HG02840 (cell line): ENCODE measurements at regions not wholly inside any gene's neighbourhood (a gene's known extent, or its start where the extent isn't known, plus 50 kb on each side); places are given as distances from the start of the nearest gene placed in this dataset.
"Not testable (repeated sequence)": the region's sequence is repeated elsewhere in the genome, so short reads cannot be mapped to it uniquely, and the experiment has no call there.

Experiments used
- ATAC-seq: cut with Tn5 transposase; IDR thresholded peaks from one replicate; pipeline ENCODE4 v1.9.1; 2021; ENCODE audit warnings: mild to moderate bottlenecking, moderate library complexity, moderate number of reproducible peaks; ENCODE audit not compliant: unreplicated experiment, low FRiP score

DNA sequence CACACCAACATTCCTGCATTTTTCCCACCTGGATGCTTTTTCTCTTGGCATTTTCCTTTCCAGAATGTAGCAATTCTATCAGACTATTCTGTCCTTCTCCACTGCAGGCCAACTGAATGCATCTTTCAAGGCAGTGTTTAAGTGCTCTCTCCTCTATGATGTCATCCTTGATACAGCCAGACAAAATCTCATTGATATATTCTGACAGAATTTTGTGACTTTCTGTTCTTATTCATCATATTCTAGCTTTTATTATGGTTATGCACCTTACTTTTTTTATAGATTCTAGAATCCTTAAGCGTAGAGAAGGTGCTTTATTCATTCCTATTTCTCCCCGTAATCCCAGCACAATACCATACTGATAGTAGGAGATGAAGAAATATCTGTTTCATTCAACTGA is 355.5 kb upstream of the CCNH start:
- ATAC-seq, result no peak

DNA sequence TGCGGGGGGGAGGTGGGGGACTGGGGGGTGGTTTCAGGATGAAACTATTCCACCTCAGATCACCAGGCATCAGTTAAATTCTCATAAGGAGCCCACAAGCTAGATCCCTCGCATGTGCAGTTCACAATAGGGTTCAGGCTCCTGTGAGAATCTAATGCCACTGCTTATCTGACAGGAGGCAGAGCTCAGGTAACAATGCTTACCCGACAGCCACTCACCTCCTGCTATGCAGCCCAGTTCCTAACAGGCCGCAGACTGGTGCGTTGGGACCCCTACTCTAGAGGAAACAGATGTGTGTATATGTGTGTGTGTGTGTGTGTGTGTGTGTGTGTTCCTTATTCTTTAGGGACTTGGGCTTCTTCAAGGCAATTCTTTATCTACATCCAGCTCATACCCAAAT is 352.3 kb upstream of the CCNH start:
- ATAC-seq, result no peak

DNA sequence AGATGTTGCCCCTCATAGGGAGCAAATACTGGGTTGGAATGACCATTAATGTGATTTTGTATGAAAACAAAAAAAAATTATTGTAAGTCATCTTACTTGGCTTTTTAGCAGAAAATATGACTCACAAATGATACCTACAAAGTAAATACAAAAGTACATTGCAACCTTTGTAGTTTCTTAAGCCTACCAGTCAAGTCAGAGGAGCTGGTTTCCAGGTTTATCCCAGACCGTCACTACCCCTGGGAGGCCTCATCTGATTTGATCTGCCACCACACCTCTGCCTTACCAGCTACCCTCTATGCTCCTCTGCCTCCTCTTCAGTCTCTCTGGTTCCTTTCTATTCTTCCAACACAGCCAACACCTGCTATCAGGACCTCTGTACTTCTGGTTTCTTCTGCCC is 349.9 kb upstream of the CCNH start:
- ATAC-seq, result no peak

DNA sequence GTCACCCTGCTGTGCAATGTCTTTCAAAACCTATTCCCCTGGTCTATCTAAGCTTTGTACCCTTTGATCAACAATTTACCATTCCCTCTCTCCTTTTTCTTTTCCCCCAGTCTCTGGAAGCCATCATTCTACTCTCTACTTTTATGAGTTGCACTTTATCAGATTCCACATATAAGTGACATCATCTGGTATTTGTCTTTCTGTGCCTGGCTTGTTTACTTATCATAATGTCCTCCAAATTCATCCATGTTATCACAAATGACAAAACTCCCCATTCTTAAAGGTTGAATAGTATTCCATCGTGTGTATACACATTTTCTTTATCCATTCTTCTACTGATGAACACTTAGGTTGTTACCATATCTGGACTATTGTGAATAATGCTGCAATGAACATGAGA is 344.2 kb upstream of the CCNH start:
- no peak for ATAC-seq

DNA sequence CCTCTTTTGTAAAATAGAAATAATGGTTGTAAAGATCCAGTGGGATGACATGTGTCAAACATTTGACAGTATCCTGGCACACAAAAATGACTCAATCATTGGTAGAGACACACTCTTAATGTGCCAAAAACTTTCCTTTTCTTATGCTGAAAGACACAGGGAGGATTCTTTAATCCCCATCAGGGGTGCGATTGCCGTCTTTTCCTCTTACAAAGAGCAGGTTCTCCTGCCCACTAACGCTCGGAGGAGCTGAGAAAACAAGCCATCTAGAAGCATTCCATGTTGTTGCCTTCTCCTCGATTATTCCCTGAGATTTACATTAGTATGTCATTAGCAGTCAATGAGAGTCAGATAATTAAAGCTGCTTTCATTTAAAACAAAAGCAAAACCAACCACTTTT is 342.6 kb upstream of the CCNH start:
- ATAC-seq, result no peak

DNA sequence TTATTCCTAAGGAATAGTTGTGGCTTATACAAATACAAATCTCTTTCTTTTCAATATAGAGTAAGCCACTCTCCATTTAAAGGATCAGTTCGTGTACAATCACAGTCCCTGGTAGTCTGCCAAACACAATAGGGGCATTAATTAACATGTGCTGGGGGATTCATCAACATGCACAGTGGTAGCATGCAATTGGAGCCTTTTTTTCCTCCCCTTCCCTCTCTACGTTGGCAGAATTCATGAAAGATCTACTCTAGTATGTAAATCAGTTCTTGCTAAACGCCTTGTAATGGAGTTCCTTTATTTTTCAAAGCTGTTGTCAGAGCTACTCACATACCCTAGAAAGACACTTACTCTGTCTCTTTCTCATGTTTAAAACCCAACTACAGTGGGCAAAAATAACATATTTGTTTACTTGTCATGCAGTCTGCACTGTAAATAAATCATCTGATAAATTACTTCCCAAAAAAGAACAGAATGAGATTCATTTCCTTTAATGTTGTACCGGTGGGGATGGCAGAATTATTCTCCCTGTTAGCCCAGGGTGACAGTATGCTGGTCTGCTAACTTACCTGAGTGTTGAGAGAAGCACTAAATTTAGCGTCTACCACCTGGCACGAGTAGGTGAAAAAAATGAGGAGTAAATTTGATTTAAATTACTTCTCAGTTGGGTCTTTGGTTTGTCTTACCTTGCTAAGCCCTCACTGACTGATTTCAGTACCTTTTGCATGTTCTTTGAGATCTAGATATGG is 341.5 kb upstream of the CCNH start:
- no peak for ATAC-seq

DNA sequence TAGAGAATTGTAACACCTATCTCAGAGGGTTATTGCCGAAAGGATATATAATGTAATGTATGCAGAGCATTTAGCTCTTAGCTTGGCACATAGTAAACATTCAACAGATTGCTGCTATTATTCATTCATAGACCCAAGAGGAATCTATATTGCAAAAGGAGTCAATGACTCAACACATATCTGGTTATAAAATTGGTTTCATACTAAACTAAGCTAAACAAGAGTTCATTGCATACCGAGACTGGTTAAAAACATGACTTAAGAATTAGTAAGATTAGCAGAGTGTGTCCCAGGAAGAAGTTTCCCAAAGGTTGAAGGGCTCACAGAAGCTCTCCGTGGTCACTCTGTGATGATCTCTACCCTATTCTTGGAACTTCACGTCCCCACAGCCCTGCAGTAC is 339.6 kb upstream of the CCNH start:
- no peak for ATAC-seq

DNA sequence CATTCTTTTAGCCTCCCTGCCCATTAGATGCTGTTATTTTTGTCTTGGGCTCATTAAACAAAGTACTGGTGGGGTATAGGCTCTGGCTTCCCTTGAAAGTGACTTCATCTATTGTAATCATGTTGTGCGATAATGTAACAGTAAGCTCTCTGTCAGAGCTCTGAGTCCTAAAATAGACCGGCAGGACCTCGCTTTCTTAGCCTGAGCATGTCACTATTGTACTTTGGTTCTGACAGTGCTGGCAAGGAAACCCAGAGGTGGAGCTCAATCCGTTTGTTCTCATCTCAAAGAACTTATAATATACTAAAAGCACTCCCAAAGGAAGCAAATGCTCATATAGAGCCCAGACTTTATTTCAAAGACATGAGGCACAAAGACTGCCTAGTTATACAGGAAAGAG is 339.1 kb upstream of the CCNH start:
- ATAC-seq, result no peak

DNA sequence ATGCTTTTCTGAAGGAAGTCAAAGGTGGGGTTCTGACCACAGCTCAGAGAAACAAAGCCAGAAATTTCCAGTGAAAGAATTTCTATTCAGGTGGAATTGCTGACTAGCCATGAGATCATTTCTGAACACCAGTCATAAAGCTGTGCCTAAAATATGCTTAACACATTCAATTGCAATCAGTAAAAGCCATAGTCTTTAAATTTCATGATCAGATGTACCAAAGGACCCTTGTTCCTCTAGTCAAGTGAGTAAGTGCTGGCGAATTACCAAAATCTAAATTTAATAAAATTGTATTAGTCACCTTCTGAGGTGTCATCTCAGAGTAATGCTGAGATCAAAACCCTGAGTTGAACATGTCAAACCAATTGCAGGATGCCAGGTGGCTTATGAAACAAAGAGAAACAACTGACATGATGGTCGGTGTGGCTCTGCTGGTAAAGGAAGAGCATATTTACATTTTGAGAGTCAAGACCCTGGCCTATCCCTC is 334.2 kb upstream of the CCNH start:
- ATAC-seq, result no peak

DNA sequence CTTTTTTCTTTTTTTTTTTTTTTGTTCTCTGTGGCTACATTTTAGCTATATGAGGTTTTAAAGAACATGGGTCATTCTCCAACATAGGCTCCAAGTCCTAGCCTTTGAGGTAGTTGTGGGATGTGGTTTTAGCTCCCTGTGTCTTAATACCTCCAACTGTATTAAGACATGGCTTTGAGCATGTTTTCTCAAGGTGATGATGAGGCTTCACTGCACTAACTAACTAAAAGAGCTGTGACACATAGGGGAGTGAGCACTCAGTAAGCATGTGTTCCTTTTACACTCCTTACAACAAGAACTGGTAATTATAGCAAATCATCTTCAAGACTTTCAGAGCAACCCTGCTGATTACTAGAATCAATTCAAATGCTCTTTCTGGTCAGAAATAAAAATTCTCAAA is 333.6 kb upstream of the CCNH start:
- ATAC-seq, result no peak

DNA sequence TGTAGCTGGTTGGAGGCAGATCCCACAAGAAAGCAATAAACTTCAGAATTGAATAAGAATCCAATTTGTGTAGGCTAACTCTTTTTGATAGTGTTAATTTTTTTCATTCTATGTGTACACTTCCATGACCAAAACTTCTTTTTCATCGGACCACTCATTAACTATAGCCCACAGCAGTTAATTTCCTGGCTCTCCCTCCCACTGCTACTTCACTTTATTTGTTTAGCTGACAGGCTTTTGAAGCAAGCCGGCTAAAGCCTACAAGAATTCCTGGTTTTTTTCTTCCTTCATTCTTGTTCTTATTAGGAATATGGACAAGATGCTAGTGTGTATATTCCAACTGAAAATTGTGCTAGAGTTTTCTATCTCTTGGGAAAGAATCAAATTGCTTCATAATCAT is 329.2 kb upstream of the CCNH start:
- ATAC-seq, result no peak

DNA sequence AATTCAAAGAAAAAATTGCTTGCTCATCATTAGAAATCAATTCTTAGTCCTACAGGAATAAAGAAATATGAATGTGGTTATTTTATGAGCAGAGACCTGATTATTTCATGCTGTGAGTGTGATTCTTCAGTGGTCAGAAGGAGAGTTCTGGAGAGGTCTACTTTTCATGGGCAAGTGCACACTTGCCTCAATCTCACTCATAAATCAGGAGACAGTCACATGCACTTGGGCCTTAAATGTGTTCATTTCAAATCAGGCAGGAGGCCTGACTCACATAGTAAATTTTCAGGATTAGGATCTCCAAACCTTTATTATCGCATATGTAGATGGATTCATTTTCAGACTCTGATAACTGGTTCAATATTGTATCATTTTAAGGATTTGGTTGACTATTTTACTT is 323.2 kb upstream of the CCNH start:
- ATAC-seq, result no peak

DNA sequence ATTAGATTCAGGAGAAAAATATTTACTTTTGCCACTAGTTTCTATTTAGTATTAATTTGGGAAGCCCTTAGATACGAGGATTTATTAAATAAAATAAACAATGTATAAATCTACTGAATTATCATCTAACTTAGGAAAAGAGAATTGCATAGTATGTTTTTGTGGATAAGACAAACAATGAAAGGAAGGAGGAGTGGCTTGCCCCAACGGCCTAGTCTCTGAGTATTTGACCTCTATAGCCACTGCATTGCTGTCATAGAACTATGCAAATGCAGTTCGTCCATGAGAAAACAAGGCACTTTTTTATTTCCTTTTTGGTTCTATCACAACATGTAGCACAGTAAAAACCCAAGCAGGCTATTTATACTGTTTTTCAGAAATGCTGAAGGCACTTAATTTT is 321.2 kb upstream of the CCNH start:
- no peak for ATAC-seq

DNA sequence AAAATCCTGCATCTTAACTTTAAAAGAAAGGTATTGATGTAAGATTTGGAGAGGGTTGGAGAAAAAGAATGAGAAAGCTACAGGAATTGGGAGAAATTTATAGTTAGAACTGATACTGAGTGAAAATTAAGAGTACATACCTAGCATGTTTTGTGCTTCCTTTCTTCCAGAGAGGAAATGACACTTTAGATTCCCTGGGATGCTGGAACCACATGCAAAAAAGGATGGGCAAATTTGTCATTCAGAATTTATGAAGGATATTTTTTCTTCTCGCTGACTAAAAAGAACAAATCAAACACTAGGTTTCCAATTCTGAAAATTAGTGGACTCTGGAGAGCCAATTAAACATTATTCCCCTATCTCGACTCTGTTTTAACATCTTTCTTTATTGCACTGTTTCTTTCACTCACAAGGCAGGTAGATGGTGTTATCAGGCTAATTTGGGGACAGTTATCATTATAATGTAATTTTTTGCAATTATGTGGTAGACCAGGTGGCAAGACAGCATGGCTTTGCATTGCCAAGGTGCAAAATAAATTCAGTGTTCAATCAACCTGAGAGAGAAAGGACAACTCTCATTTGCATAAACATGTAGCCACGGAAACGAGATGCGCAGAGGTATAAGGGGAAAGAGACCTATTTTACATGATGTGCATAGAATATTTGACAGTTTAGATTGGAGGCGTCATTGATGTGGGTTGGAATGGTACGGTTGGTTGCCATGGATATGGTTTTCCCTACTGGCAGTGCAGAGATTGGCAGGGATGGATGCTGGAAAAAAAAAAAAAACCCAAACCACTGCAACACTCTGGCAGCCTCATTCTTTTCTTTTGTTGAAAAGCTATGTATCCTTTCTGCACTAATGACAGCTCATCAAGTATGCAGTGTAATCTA is 320.4 kb upstream of the CCNH start:
- ATAC-seq, result no peak

DNA sequence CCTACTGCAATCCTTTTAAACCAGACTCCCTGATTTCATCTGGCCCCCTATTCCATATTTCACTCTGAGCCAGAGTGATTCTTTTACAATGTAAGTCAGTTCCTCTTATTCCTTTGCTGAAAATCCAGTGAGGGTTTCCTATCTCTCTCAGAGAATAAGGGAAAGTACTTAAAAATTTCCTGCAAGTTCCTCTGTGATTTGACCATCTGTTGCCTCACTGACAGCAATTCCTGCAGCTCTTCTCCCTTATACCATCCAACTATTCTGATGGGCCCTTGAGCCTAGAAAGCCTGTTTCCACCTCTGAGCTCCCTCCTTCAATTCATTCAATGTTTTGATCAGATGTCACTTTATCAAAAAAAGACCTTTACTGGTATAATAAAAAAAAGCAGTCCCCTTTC is 317.1 kb upstream of the CCNH start:
- no peak for ATAC-seq

DNA sequence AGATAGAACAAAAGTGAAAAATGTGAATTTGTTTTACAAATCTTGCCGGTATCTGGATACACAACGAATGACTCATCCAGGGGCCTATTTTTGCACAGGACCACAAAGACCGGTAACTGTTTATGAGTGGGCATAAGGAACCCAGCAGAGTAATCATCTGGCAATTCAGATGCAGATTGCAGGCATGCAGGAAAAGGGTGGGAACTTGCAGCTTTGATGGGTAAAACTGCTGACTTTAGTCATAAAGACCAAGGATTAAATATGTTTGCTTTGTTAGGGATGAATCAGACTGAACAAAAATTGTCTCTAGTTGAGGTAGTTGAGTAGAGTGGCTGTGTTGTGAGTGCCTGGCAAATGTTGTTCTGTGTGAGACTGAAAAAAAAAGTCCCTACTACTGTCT is 309.6 kb upstream of the CCNH start:
- ATAC-seq, result no peak

DNA sequence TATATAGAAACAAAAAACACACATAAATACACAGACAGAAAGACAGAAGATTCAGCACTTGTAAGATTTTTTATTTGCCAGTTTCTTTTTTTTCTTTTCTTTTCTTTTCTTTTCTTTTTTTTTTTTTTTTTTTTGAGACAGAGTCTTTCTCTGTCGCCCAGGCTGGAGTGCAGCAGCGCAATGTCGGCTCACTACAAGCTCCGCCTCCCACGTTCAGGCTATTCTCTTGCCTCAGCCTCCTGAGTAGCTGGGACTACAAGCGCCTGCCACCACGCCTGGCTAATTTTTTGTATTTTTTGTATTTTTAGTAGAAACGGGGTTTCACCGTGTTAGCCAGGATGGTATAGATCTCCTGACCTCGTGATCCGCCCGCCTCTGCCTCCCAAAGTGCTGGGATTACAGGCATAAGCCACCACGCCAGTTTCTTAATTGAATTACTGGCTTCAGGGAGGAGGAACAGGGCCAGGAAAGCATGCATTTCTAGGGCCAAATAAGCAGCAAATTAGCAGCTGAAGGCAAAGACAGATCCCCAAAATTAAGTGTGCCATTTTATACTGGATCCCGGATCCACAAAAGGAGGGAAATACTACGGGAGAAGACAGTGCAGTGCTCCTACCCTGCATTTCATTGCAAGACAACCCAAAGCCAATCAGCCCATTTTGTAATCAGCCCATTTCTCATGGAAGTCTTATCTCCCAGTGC is 305.6 kb upstream of the CCNH start:
- not testable (repeated sequence) for ATAC-seq

DNA sequence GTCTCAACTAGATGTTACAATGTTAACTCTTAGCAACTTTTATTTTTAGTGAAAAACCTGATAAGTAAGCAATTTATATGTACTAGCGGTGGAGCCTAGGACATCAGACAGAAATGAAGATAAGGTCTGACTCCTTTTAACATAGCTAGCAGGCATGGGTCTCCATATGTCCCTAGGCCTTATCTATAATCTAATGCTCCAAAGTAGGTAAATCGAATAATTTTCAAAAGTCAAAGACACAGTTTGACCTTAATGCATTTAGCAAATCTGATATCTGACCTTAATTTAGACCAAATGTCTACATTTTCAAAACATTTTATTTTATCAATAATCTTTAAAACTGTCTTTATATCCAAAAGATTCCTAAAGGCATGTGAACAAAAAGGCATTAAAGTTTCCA is 305.0 kb upstream of the CCNH start:
- no peak for ATAC-seq

DNA sequence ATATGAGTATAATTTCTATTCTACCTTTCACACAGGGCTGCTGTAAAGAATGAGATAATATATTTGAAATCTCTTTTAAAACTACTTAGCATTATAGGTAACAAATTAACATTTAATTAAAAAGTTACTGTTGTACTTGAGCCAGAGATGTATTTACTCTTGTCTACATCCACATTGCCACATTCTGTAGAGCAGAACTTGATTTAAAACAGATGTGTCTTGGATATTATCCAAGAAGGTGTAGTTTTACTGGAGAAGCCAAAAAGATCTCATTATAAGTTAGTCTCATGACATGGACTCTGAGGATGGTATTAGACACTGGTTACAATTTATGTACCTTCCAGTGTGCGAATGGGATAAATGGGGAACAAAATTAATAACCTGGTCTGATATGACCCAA is 293.1 kb upstream of the CCNH start:
- no peak for ATAC-seq

DNA sequence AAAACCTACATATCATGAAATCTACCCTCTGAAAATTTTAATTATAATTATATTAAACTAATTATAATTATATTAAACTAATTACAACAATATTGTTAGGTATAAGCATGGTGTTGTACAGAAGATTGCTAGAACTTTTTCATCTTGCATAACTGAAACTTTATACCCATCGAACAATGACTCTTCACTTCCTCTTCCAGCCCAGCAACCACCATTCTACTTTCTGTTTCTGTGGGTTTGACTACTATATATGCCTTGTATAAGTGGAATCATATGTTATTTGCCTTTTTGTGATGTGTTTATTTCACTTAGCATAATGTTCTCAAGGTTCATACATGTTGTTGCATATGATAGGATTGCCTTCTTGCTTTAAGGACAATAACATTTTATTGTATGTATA is 274.2 kb upstream of the CCNH start:
- no peak for ATAC-seq

DNA sequence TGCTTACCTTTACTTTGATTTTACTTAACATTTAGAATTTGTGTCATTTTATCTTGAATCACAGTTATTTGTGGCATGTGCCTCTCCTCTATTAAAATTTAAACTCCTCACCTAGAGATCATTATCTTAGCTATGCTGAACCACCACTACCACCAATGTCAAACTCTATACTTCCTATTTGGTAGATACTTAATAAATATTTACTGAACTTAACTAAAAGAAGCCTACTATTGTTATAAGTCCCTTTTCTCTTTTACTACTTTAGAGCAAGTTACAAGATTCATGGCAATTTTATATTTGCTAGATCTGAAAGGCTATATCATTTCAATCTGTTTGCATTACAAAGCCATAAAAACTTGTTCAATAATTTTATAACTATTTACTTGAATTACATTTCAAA is 273.3 kb upstream of the CCNH start:
- no peak for ATAC-seq
